DND-41 (cell line): ENCODE measurements at regions not wholly inside any gene's neighbourhood (a gene's known extent, or its start where the extent isn't known, plus 50 kb on each side); places are given as distances from the start of the nearest gene placed in this dataset.

Source experiments
- ATAC-seq: fragments of 200-7000 bp; cut with Tn5 transposase; 3 replicates; pipeline ENCODE4 v1.9.1; 2021; ENCODE audit warnings: low read depth; ENCODE audit not compliant: insufficient read depth
- DNase-seq: peaks from one replicate; pipeline ENCODE4 v3.0.0-alpha.2; 2020
- H2AFZ ChIP-seq: 2 replicates; pipeline ENCODE4 v1.6.0; 2012; ENCODE audit warnings: low read depth, low read length
- H3K27ac ChIP-seq: 2 replicates; pipeline ENCODE4 v1.5.1; 2012; ENCODE audit warnings: low read length, inconsistent platforms
- H3K27me3 ChIP-seq: fragments of 200-600 bp; sonication (generic); 2 replicates; pipeline ENCODE4 v1.6.0; 2012; ENCODE audit warnings: low read length, mild to moderate bottlenecking, inconsistent platforms; ENCODE audit not compliant: insufficient read depth, poor library complexity
- H3K36me3 ChIP-seq: 2 replicates; pipeline ENCODE4 v1.5.1; 2012; ENCODE audit warnings: low read length, inconsistent platforms; ENCODE audit not compliant: insufficient read depth
- H3K4me1 ChIP-seq: 2 replicates; pipeline ENCODE4 v1.5.1; 2012; ENCODE audit warnings: mild to moderate bottlenecking, low read length; ENCODE audit not compliant: insufficient read depth
- H3K4me2 ChIP-seq: 2 replicates; pipeline ENCODE4 v1.6.0; 2012; ENCODE audit warnings: mild to moderate bottlenecking, moderate library complexity, low read length, inconsistent platforms; ENCODE audit not compliant: insufficient read depth
- H3K4me3 ChIP-seq, 2 experiments: fragments of 200-600 bp in 1 of 2; shearing (Covaris generic) in 1 of 2; 2 replicates each; pipeline ENCODE4 v1.5.1; 2012 to 2016; ENCODE audit warnings: inconsistent platforms in 2 of 2, low read length in 2 of 2, mild to moderate bottlenecking in 2 of 2, low read depth in 1 of 2, moderate library complexity in 1 of 2
- H3K79me2 ChIP-seq: 2 replicates; pipeline ENCODE4 v1.6.0; 2012; ENCODE audit warnings: low read length, inconsistent platforms; ENCODE audit not compliant: insufficient read depth
- H3K9ac ChIP-seq: 2 replicates; pipeline ENCODE4 v1.6.0; 2012; ENCODE audit warnings: low read depth, mild to moderate bottlenecking, inconsistent platforms, low read length, moderate library complexity
- H3K9me3 ChIP-seq: 2 replicates; pipeline ENCODE4 v1.5.1; 2012; ENCODE audit warnings: low read length, moderate library complexity, mild to moderate bottlenecking, inconsistent platforms; ENCODE audit not compliant: insufficient read depth, severe bottlenecking
- H4K20me1 ChIP-seq: 2 replicates; pipeline ENCODE4 v1.6.0; 2012; ENCODE audit warnings: low read length; ENCODE audit not compliant: insufficient read depth
- CTCF ChIP-seq: IDR thresholded peaks from 2 replicates; pipeline ENCODE4 v1.5.1; 2012; ENCODE audit warnings: borderline replicate concordance, low read length, moderate library complexity, mild to moderate bottlenecking; ENCODE audit not compliant: poor library complexity, severe bottlenecking; ENCODE audit errors: extremely low read depth
- EZH2 ChIP-seq: IDR thresholded peaks from 3 replicates; pipeline ENCODE4 v1.6.1; 2012; ENCODE audit warnings: borderline replicate concordance, low read depth, mild to moderate bottlenecking, moderate library complexity, low read length, inconsistent platforms; ENCODE audit not compliant: severe bottlenecking

DNA sequence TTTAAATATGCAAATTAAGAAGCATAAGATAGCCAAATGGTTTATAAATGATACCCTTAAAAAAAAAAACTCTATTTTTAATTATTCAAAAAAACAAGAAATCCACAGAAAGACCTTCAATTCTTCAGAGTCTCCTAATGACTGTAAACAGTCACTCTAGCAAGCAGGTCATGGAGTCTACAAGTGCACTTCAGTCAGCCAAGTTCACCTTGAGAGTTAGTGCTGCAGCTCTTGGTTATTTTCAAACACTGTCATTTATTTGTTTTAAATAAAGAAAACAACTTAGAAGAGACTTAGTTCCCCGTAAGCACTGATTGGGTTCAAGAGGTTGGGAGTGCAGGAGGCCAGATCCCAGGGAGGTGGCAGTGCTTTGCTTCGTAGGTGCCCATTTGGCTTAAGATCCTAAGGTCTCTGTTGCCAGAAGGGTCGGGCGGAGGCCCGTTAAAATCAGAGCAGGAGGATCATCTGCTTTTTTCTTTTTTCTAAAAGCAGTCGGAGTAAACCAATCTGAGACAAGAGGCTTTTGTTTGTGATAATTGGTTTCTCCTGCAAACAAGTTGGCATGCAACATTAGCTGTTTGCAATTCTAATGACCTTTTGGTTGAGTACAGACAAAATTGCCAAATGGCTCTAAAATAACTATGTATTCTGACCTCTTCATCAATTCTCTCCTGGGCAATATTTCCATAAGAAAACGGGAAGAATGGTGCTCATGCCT lies 86.4 kb upstream of the ELMO1 start:
- Histone ChIP-seq H3K79me2 (no peaks in the 10 kb centered on the region), H4K20me1 (no peaks in the 10 kb centered on the region), H3K9ac (no peak overlapping the region), H3K36me3 (no peaks in the 10 kb centered on the region), H3K4me3 (no peak overlapping the region), H3K4me2 (no peak overlapping the region), H3K4me1 (no peaks in the 10 kb centered on the region), H3K9me3 (no peaks in the 10 kb centered on the region), H3K27me3 (peaks cover 15% of the 10 kb centered on the region), H2AFZ (no peak overlapping the region), H3K27ac (no peak overlapping the region)
- DNase-seq: no peak
- no peak for TF ChIP-seq EZH2
- no peak for TF ChIP-seq CTCF
- no peak for ATAC-seq

DNA sequence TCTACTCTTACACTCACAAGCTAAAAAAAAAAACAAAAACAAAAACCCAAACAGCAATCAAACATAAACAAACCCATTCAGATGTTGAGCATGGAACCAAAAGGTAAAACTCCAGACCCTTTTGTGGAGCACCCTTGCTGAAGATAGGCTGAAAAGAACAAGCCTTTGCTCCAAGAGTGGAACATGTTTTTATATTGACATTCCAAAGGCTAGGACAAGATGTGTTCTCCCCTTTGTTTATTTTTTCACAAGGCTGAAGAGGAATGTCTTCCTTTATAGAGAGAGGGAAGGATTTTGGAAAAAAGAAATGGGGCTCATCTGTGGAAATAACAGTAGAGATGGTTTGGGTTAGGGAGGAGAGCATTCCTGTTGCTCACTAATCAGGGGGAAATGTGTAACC lies 87.2 kb upstream of the ELMO1 start:
- Histone ChIP-seq H3K27me3 (peaks cover 10% of the 10 kb centered on the region), H3K4me1 (no peaks in the 10 kb centered on the region), H3K36me3 (no peaks in the 10 kb centered on the region), H3K79me2 (no peaks in the 10 kb centered on the region), H3K27ac (no peak overlapping the region), H3K4me2 (no peak overlapping the region), H3K9me3 (no peaks in the 10 kb centered on the region), H3K4me3 (no peak overlapping the region), H4K20me1 (no peaks in the 10 kb centered on the region), H2AFZ (no peak overlapping the region), H3K9ac (no peak overlapping the region)
- ATAC-seq (no peak), DNase-seq (no peak)
- no peak for TF ChIP-seq EZH2
- no peak for TF ChIP-seq CTCF

GRCh38 chr7:37536706-37537105 lies 88.0 kb upstream of the ELMO1 start:
- Histone ChIP-seq H3K9me3 (no peaks in the 10 kb centered on the region), H3K4me1 (no peaks in the 10 kb centered on the region), H3K27me3 (peaks cover 7% of the 10 kb centered on the region), H4K20me1 (no peaks in the 10 kb centered on the region), H3K27ac (no peak overlapping the region), H3K9ac (no peak overlapping the region), H3K79me2 (no peaks in the 10 kb centered on the region), H3K4me3 (no peak overlapping the region), H3K36me3 (no peaks in the 10 kb centered on the region), H3K4me2 (no peak overlapping the region), H2AFZ (no peak overlapping the region)
- ATAC-seq (no peak), DNase-seq (no peak)
- TF ChIP-seq CTCF: no peak
